Endodermal cell (in vitro differentiated cells): ENCODE measurements at regions not wholly inside any gene's neighbourhood (a gene's known extent, or its start where the extent isn't known, plus 50 kb on each side); places are given as distances from the start of the nearest gene placed in this dataset.

ENCODE experiments used
- DNase-seq: peaks from one replicate; pipeline ENCODE4 v3.0.0-alpha.2; 2017
- H3K27ac ChIP-seq: 2 replicates; pipeline ENCODE4 v1.5.1; 2013; ENCODE audit warnings: mild to moderate bottlenecking, low read depth, low read length, moderate library complexity
- H3K27me3 ChIP-seq: 2 replicates; pipeline ENCODE4 v1.6.1; 2013; ENCODE audit warnings: mild to moderate bottlenecking, low read length, moderate library complexity; ENCODE audit not compliant: insufficient read depth, control insufficient read depth, poor library complexity, severe bottlenecking
- H3K36me3 ChIP-seq: 2 replicates; pipeline ENCODE4 v1.7.0; 2013; ENCODE audit warnings: mild to moderate bottlenecking, low read length, moderate library complexity; ENCODE audit not compliant: control insufficient read depth, insufficient read depth
- H3K4me1 ChIP-seq: one replicate; pipeline ENCODE4 v1.7.0; 2013; ENCODE audit warnings: low read length; ENCODE audit not compliant: control insufficient read depth, insufficient read depth
- H3K4me3 ChIP-seq: 2 replicates; pipeline ENCODE4 v1.5.1; 2013; ENCODE audit warnings: mild to moderate bottlenecking, low read length, moderate library complexity
- H3K9ac ChIP-seq: 2 replicates; pipeline ENCODE4 v1.6.1; 2013; ENCODE audit warnings: mild to moderate bottlenecking, low read length, moderate library complexity; ENCODE audit not compliant: poor library complexity, severe bottlenecking; ENCODE audit errors: extremely low read depth
- H3K9me3 ChIP-seq: 2 replicates; pipeline ENCODE4 v1.6.1; 2013; ENCODE audit warnings: mild to moderate bottlenecking, low read length, moderate library complexity; ENCODE audit not compliant: control insufficient read depth
- H3K27ac Mint-ChIP-seq: 2 replicates; pipeline ENCODE4 v1.8.0; 2020; ENCODE audit warnings: mixed read lengths
- H3K27me3 Mint-ChIP-seq: 2 replicates; pipeline ENCODE4 v1.8.0; 2021; ENCODE audit warnings: mild to moderate bottlenecking, mixed read lengths; ENCODE audit not compliant: insufficient read depth
- H3K36me3 Mint-ChIP-seq: 2 replicates; pipeline ENCODE4 v1.8.0; 2020; ENCODE audit warnings: low read depth, mixed read lengths
- H3K4me1 Mint-ChIP-seq: 2 replicates; pipeline ENCODE4 v1.8.0; 2020; ENCODE audit warnings: mixed read lengths
- H3K4me3 Mint-ChIP-seq: 2 replicates; pipeline ENCODE4 v1.8.0; 2020; ENCODE audit warnings: mild to moderate bottlenecking, moderate library complexity, mixed read lengths
- H3K9me3 Mint-ChIP-seq: 2 replicates; pipeline ENCODE4 v1.8.0; 2020; ENCODE audit warnings: mild to moderate bottlenecking, mixed read lengths
- CTCF ChIP-seq: fragments of 200-600 bp; sonication (generic); conservative IDR thresholded peaks from 2 replicates; pipeline ENCODE4 v1.5.0; 2021; ENCODE audit warnings: antibody characterized with exemption, mild to moderate bottlenecking
- WGBS, 2 experiments: methylation state at CpG; one replicate each; pipeline versions ENCODE4 v1.1.5 to v1.1.7; 2013; ENCODE audit warnings: missing lambda C conversion rate in 2 of 2, mixed read lengths in 1 of 2; ENCODE audit not compliant: insufficient coverage in 1 of 2, insufficient read length in 1 of 2; 5-methylcytosine and 5-hydroxymethylcytosine counted together

DNA sequence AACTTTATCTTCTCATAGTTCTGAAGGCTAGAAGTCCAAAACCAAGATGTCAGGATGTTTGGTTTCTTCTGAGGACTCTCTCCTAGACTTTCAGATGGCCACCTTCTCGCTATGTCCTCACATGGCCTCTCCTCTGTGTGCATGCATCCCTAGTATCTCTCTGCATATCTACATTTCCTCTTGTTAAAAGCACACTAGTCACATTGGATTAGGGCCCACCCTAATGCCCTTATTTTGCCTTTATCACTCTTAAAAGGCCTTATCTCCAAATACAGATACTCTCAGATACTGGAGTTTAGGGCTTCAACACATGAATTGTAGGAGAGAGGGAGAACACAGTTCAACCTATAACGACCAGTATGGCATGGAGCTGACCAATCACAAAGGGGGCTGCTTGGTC lies 151.7 kb downstream of the PRELID2 start:
- no peak overlapping the region for H3K4me3 Mint-ChIP-seq
- Histone ChIP-seq H3K36me3 (no peaks in the 10 kb centered on the region), H3K27ac (no peak overlapping the region), H3K4me1 (no peaks in the 10 kb centered on the region), H3K4me3 (no peak overlapping the region), H3K27me3 (no peaks in the 10 kb centered on the region), H3K9me3 (no peaks in the 10 kb centered on the region), H3K9ac (no peak overlapping the region)
- no peak overlapping the region for H3K27ac Mint-ChIP-seq
- H3K36me3 Mint-ChIP-seq: no peaks in the 10 kb centered on the region
- no peaks in the 10 kb centered on the region for H3K9me3 Mint-ChIP-seq
- H3K27me3 Mint-ChIP-seq: no peaks in the 10 kb centered on the region
- TF ChIP-seq CTCF: no peak
- DNase-seq: no peak
- no peaks in the 10 kb centered on the region for H3K4me1 Mint-ChIP-seq
- WGBS, 2 experiments: 95 to 96% methylated on average over 2 of the region's 2 CpGs

GRCh38 chr5:145682197-145682899 lies 152.8 kb downstream of the PRELID2 start:
- Histone ChIP-seq H3K4me3 (no peak overlapping the region), H3K9ac (no peak overlapping the region), H3K27me3 (no peaks in the 10 kb centered on the region), H3K9me3 (no peaks in the 10 kb centered on the region), H3K4me1 (no peaks in the 10 kb centered on the region), H3K36me3 (no peaks in the 10 kb centered on the region), H3K27ac (no peak overlapping the region)
- Mint-ChIP-seq H3K36me3 (no peaks in the 10 kb centered on the region), H3K27ac (no peak overlapping the region), H3K27me3 (no peaks in the 10 kb centered on the region), H3K4me3 (no peak overlapping the region), H3K4me1 (no peaks in the 10 kb centered on the region), H3K9me3 (no peaks in the 10 kb centered on the region)
- DNase-seq: no peak
- TF ChIP-seq CTCF: no peak
- WGBS, 2 experiments: 92 to 96% methylated on average over 8 of the region's 8 CpGs

DNA sequence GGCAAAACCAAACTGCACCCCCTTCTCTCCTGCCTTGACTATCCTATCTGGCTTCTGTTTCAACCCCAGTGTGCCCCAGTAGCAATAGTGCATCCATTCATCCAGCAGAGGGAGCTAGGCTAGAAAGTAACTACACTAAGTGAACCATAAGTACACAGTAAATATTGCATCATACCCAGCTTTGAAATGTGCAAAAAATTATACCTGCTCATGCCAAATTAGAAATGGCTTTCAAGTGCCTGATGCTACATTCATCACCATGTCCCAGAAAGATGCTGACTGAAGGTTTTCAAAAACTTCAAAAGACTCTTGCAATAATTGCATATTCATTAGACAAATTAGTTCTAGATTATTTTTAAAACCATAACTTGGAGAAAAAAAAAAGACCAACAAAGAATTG lies 153.5 kb downstream of the PRELID2 start:
- Histone ChIP-seq H3K4me3 (no peak overlapping the region), H3K4me1 (no peaks in the 10 kb centered on the region), H3K9ac (no peak overlapping the region), H3K36me3 (no peaks in the 10 kb centered on the region), H3K27ac (no peak overlapping the region), H3K27me3 (no peaks in the 10 kb centered on the region), H3K9me3 (no peaks in the 10 kb centered on the region)
- no peaks in the 10 kb centered on the region for H3K4me1 Mint-ChIP-seq
- peak; percentile 80 for DNase-seq
- H3K9me3 Mint-ChIP-seq: no peaks in the 10 kb centered on the region
- H3K27ac Mint-ChIP-seq: no peak overlapping the region
- no peaks in the 10 kb centered on the region for H3K36me3 Mint-ChIP-seq
- no peaks in the 10 kb centered on the region for H3K27me3 Mint-ChIP-seq
- peak; percentile 92 for TF ChIP-seq CTCF
- H3K4me3 Mint-ChIP-seq: no peak overlapping the region
